ENCODE measurements at regions not wholly inside any gene's neighbourhood (a gene's known extent, or its start where the extent isn't known, plus 50 kb on each side); places are given as distances from the start of the nearest gene placed in this dataset.

DNA sequence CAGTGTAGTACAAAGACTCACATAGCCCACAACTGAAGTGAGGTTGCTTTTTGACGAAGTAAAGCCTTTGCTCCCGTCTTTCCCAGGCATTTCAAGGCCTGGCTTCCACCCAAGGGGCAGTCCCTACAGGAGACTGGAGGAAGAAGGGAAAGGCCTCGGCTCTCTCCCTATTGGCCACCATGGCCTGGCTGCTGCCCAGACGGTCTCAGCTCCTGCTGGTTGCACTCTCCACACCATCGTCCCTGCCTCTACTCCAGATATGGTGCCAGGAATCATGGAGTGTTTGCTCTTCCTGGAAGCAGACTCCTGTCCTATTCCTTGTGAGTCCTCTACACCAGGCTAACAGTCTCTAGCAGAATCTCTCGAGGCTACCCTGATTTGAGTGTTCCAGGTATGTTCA is 124.1 kb upstream of the UQCRFS1 start:
- Histone ChIP-seq H3K9me2 (ENCODE audit: insufficient read depth, low read length) (no peaks in the 10 kb centered on the region), H2AFZ (ENCODE audit: low read depth, low read length) (no peak overlapping the region), H3F3A (ENCODE audit: insufficient read depth, low read length, poor library complexity, severe bottlenecking) (no peaks in the 10 kb centered on the region), H3K4me3 (ENCODE audit: low read length) (no peak overlapping the region), H3K79me2 (replicated peaks; ENCODE audit: insufficient read depth, low read length) (no peaks in the 10 kb centered on the region), H3K9me3 (ENCODE audit: low read length) (no peaks in the 10 kb centered on the region), H3K9ac (ENCODE audit: low read length) (no peak overlapping the region), H3K4me2 (ENCODE audit: low read length) (no peak overlapping the region), H3K27me3 (ENCODE audit: insufficient read depth, low read depth, low read length) (no peaks in the 10 kb centered on the region), H3K27ac (ENCODE audit: low read length) (no peak overlapping the region), H3K36me3 (ENCODE audit: insufficient read depth, low read length) (no peaks in the 10 kb centered on the region), H4K20me1 (ENCODE audit: insufficient read depth) (no peaks in the 10 kb centered on the region)
- TF ChIP-seq TAF1 (IDR thresholded peaks at IDR 0.05; ENCODE audit: low read depth) = no peak
- TF ChIP-seq EP300 (conservative IDR thresholded peaks at IDR 0.05; ENCODE audit: poor library complexity, severe bottlenecking) = no peak

DNA sequence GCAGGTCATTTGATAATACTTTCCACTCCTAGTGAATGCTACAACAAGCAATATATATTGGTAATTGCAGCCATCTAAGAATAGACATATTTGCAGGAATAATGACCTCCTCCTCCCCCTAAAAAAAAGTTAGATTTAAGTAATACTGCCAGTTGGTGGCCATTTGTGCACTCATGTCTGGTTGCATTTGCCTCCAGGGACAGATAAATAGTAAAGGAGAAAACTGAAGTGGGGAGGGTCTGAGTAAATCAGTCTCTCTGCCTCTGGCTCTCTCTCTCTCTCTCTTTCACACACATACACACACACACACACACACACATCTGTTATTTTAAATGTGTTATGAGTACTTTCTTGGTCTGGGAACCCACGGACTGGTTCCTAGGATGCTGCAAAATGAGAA is 125.5 kb upstream of the UQCRFS1 start:
- no peaks in the 10 kb centered on the region for H4K20me1 ChIP-seq (ENCODE audit: insufficient read depth)
- peaks cover 5% of the 10 kb centered on the region for H3K9me3 ChIP-seq (ENCODE audit: low read length)
- H3K4me2 ChIP-seq (ENCODE audit: low read length) = no peak overlapping the region
- H3K9ac ChIP-seq (ENCODE audit: low read length) = no peak overlapping the region
- no peaks in the 10 kb centered on the region for H3F3A ChIP-seq (ENCODE audit: insufficient read depth, low read length, poor library complexity, severe bottlenecking)
- no peak overlapping the region for H3K4me3 ChIP-seq (ENCODE audit: low read length)
- H3K36me3 ChIP-seq (ENCODE audit: insufficient read depth, low read length) = no peaks in the 10 kb centered on the region
- no peak overlapping the region for H3K27ac ChIP-seq (ENCODE audit: low read length)
- H3K27me3 ChIP-seq (ENCODE audit: insufficient read depth, low read depth, low read length) = no peaks in the 10 kb centered on the region
- TF ChIP-seq RAD21 (conservative IDR thresholded peaks at IDR 0.05) (no peak), SMC3 (conservative IDR thresholded peaks at IDR 0.05; ENCODE audit: poor library complexity) (no peak), MXI1 (conservative IDR thresholded peaks at IDR 0.05; ENCODE audit: poor library complexity, severe bottlenecking) (no peak), EZH2 (IDR thresholded peaks at IDR 0.05; ENCODE audit: borderline replicate concordance, insufficient read depth, low read length, poor library complexity, severe bottlenecking) (no peak), EP300 (conservative IDR thresholded peaks at IDR 0.05; ENCODE audit: poor library complexity, severe bottlenecking) (no peak), POLR2AphosphoS5 (IDR thresholded peaks at IDR 0.05) (no peak), TAF1 (IDR thresholded peaks at IDR 0.05; ENCODE audit: low read depth) (no peak)
- TF ChIP-seq, protein P1, sequence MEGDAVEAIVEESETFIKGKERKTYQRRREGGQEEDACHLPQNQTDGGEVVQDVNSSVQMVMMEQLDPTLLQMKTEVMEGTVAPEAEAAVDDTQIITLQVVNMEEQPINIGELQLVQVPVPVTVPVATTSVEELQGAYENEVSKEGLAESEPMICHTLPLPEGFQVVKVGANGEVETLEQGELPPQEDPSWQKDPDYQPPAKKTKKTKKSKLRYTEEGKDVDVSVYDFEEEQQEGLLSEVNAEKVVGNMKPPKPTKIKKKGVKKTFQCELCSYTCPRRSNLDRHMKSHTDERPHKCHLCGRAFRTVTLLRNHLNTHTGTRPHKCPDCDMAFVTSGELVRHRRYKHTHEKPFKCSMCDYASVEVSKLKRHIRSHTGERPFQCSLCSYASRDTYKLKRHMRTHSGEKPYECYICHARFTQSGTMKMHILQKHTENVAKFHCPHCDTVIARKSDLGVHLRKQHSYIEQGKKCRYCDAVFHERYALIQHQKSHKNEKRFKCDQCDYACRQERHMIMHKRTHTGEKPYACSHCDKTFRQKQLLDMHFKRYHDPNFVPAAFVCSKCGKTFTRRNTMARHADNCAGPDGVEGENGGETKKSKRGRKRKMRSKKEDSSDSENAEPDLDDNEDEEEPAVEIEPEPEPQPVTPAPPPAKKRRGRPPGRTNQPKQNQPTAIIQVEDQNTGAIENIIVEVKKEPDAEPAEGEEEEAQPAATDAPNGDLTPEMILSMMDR (IDR thresholded peaks at IDR 0.05; ENCODE audit: poor library complexity, severe bottlenecking) = no peak
- TF ChIP-seq, protein P2, sequence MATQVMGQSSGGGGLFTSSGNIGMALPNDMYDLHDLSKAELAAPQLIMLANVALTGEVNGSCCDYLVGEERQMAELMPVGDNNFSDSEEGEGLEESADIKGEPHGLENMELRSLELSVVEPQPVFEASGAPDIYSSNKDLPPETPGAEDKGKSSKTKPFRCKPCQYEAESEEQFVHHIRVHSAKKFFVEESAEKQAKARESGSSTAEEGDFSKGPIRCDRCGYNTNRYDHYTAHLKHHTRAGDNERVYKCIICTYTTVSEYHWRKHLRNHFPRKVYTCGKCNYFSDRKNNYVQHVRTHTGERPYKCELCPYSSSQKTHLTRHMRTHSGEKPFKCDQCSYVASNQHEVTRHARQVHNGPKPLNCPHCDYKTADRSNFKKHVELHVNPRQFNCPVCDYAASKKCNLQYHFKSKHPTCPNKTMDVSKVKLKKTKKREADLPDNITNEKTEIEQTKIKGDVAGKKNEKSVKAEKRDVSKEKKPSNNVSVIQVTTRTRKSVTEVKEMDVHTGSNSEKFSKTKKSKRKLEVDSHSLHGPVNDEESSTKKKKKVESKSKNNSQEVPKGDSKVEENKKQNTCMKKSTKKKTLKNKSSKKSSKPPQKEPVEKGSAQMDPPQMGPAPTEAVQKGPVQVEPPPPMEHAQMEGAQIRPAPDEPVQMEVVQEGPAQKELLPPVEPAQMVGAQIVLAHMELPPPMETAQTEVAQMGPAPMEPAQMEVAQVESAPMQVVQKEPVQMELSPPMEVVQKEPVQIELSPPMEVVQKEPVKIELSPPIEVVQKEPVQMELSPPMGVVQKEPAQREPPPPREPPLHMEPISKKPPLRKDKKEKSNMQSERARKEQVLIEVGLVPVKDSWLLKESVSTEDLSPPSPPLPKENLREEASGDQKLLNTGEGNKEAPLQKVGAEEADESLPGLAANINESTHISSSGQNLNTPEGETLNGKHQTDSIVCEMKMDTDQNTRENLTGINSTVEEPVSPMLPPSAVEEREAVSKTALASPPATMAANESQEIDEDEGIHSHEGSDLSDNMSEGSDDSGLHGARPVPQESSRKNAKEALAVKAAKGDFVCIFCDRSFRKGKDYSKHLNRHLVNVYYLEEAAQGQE (IDR thresholded peaks at IDR 0.05; ENCODE audit: borderline replicate concordance) = no peak
- no peaks in the 10 kb centered on the region for H3K79me2 ChIP-seq (replicated peaks; ENCODE audit: insufficient read depth, low read length)
- no peaks in the 10 kb centered on the region for H3K9me2 ChIP-seq (ENCODE audit: insufficient read depth, low read length)
- no peak overlapping the region for H2AFZ ChIP-seq (ENCODE audit: low read depth, low read length)

DNA sequence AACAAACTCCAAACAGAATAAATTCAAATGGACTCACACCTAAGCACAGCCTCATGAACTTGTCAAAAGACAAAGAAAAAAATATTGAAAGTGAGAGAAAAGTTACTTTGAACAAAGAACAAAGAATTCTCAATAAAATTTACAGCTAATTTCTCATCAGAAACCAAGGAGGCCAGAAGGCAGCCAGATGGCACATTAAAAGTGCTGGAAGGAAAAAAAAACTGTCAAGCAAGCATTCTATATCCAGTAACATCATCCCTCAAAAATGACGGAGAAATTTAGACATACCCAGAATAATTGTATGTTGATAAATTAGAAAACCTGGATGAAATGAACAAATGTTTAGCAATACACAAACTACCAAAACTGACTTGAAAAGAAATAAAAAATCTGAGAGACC is 129.8 kb upstream of the UQCRFS1 start:
- Histone ChIP-seq H3K4me3 (ENCODE audit: low read length) (no peak overlapping the region), H3K27ac (ENCODE audit: low read length) (no peak overlapping the region), H3K9me2 (ENCODE audit: insufficient read depth, low read length) (no peaks in the 10 kb centered on the region), H3K9ac (ENCODE audit: low read length) (no peak overlapping the region), H3K27me3 (ENCODE audit: insufficient read depth, low read depth, low read length) (no peaks in the 10 kb centered on the region), H3K9me3 (ENCODE audit: low read length) (peaks cover 5% of the 10 kb centered on the region), H3F3A (ENCODE audit: insufficient read depth, low read length, poor library complexity, severe bottlenecking) (no peaks in the 10 kb centered on the region), H3K4me2 (ENCODE audit: low read length) (no peak overlapping the region), H2AFZ (ENCODE audit: low read depth, low read length) (no peak overlapping the region), H3K79me2 (replicated peaks; ENCODE audit: insufficient read depth, low read length) (no peaks in the 10 kb centered on the region), H4K20me1 (ENCODE audit: insufficient read depth) (no peaks in the 10 kb centered on the region), H3K36me3 (ENCODE audit: insufficient read depth, low read length) (no peaks in the 10 kb centered on the region)
- no peak for TF ChIP-seq MXI1 (conservative IDR thresholded peaks at IDR 0.05; ENCODE audit: poor library complexity, severe bottlenecking)
- TF ChIP-seq, protein P1 (IDR thresholded peaks at IDR 0.05; ENCODE audit: poor library complexity, severe bottlenecking) = no peak
- TF ChIP-seq TAF1 (IDR thresholded peaks at IDR 0.05; ENCODE audit: low read depth) = no peak
- no peak for TF ChIP-seq EP300 (conservative IDR thresholded peaks at IDR 0.05; ENCODE audit: poor library complexity, severe bottlenecking)
- TF ChIP-seq RAD21 (conservative IDR thresholded peaks at IDR 0.05) = no peak

Measured in neural cell (in vitro differentiated cells).